Stimulated activated CD8-positive, alpha-beta memory T cell treated with anti-CD3 and anti-CD28 coated beads, Interleukin-12 subunit alpha, Interleukin-12 subunit beta, amount 100 ng/mL, for 4 hours (primary cell): ENCODE measurements at regions not wholly inside any gene's neighbourhood (a gene's known extent, or its start where the extent isn't known, plus 50 kb on each side); places are given as distances from the start of the nearest gene placed in this dataset.
A peak's percentile ranks its signal among the peaks of the same experiment; 100 is the strongest.
"Not testable (repeated sequence)": the region's sequence is repeated elsewhere in the genome, so short reads cannot be mapped to it uniquely, and the experiment has no call there.

ENCODE experiments used
- DNase-seq: peaks from one replicate; pipeline ENCODE4 v3.0.0-alpha.2; 2020; ENCODE audit warnings: low read depth

GRCh38 chr21:5065240-5066211, 5455.9 kb upstream of the TPTE start:
- DNase-seq: peak; percentile 63

- not testable (repeated sequence) for DNase-seq
These were observed 5454.6 kb upstream of the TPTE start for GRCh38 chr21:5066682-5067251.

- not testable (repeated sequence) for DNase-seq
These were observed 5453.9 kb upstream of the TPTE start for GRCh38 chr21:5067326-5068048.

- DNase-seq: not testable (repeated sequence)
These were observed 5452.7 kb upstream of the TPTE start for GRCh38 chr21:5068649-5069048.

GRCh38 chr21:5071180-5071579, 5450.2 kb upstream of the TPTE start:
- not testable (repeated sequence) for DNase-seq

GRCh38 chr21:5076854-5077253, 5444.5 kb upstream of the TPTE start:
- DNase-seq: not testable (repeated sequence)

- not testable (repeated sequence) for DNase-seq
These were observed 5442.0 kb upstream of the TPTE start for GRCh38 chr21:5079361-5079760.

GRCh38 chr21:5080015-5080414, 5441.4 kb upstream of the TPTE start:
- DNase-seq: not testable (repeated sequence)

GRCh38 chr21:5084246-5084645, 5437.1 kb upstream of the TPTE start:
- not testable (repeated sequence) for DNase-seq

GRCh38 chr21:5085456-5085855, 5435.9 kb upstream of the TPTE start:
- not testable (repeated sequence) for DNase-seq

GRCh38 chr21:5086416-5086815, 5435.0 kb upstream of the TPTE start:
- not testable (repeated sequence) for DNase-seq

GRCh38 chr21:5088820-5089219, 5432.6 kb upstream of the TPTE start:
- DNase-seq: not testable (repeated sequence)

- DNase-seq: not testable (repeated sequence)
These were observed 5431.8 kb upstream of the TPTE start for GRCh38 chr21:5089399-5090089.

- not testable (repeated sequence) for DNase-seq
These were observed 5431.0 kb upstream of the TPTE start for GRCh38 chr21:5090132-5091079.

GRCh38 chr21:5091274-5091673, 5430.1 kb upstream of the TPTE start:
- not testable (repeated sequence) for DNase-seq

GRCh38 chr21:5095628-5096027, 5425.8 kb upstream of the TPTE start:
- DNase-seq: not testable (repeated sequence)

- DNase-seq: not testable (repeated sequence)
These were observed 5423.2 kb upstream of the TPTE start for GRCh38 chr21:5098010-5098743.

- not testable (repeated sequence) for DNase-seq
These were observed 5420.7 kb upstream of the TPTE start for GRCh38 chr21:5100604-5101174.

- DNase-seq: peak; percentile 62
These were observed 5419.6 kb upstream of the TPTE start for GRCh38 chr21:5101749-5102148.
